HG03025 (cell line): ENCODE measurements at regions not wholly inside any gene's neighbourhood (a gene's known extent, or its start where the extent isn't known, plus 50 kb on each side); places are given as distances from the start of the nearest gene placed in this dataset.

Source experiments
- ATAC-seq: cut with Tn5 transposase; IDR thresholded peaks from one replicate; pipeline ENCODE4 v1.9.1; 2021; ENCODE audit warnings: mild to moderate bottlenecking, moderate library complexity; ENCODE audit not compliant: unreplicated experiment, low FRiP score

- ATAC-seq: no peak
These were observed 164.2 kb downstream of the ICE1 start for GRCh38 chr5:5586721-5587120.

DNA sequence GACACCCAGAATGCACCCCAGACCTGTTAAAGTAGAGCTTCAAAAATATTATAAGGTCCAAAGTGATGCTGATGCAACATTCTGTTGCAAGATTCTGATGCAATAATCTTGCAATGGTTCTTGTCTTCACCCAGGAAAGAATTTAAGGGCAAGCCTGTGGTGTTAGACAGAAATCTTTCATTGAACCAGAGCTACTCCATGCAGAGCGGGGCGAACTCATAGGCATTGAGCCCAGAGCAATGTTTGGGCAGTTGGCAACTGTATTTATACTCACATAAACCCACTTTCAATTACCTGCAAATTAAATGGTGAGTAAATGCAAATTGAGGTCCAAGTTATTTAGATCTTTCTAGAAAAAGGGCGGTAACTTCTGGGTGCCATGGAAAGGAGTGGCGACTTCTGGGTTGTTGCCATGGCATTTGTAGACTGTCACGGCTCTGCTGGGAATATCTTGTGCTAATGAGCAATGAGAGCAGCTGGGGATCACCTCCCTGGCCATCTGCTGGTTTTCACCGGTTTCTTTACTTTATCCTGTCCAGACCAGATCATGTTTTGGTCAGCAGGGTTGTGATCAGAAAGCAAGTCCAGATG, 163.4 kb downstream of the ICE1 start:
- ATAC-seq: no peak

GRCh38 chr5:5584751-5585150, 162.3 kb downstream of the ICE1 start:
- no peak for ATAC-seq

DNA sequence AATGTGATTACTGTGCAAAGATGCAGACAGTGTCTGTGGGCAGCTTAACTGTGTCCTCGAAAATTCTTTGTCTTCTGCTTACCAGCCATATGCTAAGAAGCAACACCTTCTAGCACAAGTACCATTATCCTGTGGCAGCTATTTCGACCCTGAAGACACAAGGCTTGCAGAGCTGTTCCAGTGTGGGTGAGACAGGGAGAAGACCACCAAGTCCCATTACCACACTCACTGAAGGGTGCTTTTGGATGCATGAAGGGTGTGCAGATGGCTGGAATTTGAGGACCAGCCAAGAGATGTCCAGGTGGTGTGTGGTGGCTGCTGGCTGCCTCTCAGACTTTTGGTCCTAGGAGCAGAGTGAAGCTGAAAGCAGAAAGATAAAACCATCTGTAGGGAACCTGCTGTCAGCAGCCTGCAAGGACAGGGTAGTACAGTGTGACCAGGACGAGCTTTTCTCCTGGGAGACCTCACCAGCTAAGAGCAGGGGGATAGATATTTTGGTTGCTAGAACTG, 161.8 kb downstream of the ICE1 start:
- ATAC-seq: no peak

DNA sequence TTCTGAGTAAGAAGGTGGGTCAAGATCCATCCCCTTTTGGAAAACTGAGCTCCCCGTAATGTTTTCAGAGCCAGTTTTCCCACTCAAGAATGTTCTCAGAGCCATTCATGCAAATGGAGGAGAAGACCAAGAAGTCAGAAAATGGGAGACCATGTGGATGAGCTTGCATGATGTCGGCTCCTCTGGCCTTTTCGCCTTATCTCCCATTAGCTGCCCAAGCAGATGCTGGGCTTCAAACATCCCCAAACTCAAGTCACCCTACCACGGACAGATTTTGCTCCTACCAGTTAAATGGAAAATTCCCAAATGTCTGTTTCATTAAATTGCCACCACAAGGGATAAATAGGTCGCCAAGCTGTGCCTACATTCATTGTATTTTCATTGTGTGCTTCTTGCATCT, 161.4 kb downstream of the ICE1 start:
- ATAC-seq: no peak

DNA sequence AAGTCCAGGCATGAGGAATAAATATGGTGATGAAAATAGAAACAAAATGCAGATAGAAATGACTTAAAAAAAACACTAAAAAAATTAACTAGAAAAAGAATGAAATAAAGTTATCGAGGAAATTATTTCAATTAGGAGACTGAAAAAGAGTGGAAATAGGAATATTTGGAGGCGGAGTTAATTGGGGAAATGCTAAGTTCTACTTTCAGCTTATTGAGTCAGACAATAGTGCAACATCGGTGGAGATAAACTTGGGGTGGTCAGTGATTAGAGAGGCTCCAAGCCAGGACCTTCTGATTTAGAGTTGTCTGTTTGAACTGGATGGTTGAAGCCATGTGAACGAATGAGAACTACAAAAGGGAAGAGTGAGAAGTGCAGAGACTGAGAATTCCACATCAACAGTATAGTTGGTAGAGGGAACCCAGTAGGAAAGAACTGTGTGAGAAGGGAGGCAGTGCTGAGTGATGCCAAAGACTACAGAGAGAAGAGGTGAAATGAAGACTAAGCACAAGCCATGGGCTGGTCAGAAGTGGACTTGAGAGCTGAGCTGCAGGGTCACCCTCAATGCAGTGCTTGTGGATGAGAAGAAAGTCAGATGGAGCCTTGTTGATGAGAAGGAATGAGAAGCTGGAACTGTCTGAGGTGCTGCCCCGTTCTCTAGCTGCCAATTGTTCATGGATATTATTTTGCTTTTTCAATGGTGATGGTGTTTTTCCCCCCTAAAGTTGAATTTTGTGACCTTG, 160.7 kb downstream of the ICE1 start:
- ATAC-seq: no peak

DNA sequence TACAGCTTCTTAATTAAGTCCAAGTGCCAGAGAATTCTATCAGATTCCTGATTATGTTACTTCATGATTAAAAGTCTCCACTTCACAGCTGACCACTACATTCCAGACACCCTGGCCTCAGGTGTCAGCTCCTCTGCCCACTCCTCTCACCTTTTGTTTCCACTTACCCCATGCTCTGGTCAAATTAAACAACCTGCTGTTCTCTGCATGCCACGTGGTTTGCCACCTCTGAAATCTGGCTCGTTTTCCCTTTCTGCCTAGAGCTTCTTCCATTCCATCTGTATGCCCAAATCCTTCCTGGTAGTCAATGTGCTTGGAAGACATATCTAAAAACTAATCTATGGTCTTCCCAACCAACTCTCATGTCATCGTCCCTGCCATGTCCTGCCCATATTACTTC, 158.6 kb downstream of the ICE1 start:
- no peak for ATAC-seq

- ATAC-seq: no peak
These were observed 154.3 kb downstream of the ICE1 start for GRCh38 chr5:5576744-5577143.

GRCh38 chr5:5575461-5575860, 153.0 kb downstream of the ICE1 start:
- ATAC-seq: no peak

DNA sequence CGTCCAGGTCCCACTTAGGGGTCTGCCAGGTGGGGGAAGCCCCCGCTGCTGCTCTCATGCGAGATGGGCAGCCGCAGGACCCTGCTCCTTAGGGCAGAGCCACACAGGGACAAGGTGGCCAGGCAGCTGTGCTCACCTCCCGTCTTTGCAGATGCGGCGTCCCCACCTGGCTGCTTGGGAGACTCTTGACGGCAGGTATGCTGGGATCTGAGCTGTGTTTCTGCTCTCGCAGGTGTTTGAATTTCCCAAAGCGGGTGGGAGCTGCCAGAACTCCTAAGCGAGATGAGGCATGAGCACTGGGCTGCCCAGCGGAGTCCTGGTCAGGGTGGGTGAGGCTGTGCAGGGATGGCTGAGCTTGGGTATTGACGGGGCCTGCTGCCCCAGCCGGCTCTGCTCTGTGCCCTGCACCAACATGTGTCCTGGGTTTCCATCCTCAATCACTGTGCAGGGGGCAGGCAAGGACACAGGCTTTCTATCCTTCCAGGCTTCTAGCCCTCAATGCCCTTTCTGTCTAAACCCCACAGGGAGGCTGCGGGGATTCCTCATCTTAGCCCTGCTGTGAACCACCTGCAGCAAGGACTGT, 151.4 kb downstream of the ICE1 start:
- no peak for ATAC-seq

DNA sequence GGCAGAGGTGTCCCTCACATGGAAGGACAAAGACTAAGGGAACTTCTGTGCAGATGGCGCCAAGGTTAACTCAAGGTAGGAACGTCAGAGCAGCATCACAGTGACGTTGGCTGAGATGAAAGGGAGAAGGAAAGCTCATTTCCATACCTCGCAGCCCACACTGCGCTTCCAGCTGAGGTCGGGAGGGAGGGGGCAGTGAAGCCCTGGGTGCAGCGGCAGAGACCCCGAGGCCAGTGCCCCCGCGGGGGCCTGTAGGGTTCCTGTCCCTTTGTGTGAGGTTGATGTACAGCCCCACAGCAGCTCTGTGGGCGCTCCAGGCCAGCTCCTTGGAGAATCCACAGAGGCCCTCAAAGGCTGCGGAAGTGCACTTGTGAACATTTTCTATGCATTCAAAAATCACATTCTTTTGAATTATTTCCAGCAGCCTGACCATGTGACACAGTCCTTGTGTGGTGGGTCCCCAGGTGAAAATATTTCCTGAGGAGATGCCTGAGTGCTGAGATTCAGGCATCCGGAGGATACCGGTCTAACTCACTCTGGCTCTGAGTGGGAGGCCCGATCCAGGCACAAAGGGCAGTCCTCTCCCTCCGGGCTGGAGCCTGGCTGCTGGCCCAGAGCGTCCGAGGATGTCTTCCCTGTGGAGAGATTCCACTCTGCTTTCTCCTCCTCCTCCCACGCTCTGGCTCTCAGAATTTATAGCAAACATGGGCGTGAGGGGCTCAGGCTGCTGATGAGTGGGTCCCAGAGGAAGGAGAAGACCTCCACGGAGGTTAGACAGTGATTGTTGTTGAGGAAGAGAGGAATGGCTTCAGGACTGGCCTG, 150.7 kb downstream of the ICE1 start:
- ATAC-seq: no peak

DNA sequence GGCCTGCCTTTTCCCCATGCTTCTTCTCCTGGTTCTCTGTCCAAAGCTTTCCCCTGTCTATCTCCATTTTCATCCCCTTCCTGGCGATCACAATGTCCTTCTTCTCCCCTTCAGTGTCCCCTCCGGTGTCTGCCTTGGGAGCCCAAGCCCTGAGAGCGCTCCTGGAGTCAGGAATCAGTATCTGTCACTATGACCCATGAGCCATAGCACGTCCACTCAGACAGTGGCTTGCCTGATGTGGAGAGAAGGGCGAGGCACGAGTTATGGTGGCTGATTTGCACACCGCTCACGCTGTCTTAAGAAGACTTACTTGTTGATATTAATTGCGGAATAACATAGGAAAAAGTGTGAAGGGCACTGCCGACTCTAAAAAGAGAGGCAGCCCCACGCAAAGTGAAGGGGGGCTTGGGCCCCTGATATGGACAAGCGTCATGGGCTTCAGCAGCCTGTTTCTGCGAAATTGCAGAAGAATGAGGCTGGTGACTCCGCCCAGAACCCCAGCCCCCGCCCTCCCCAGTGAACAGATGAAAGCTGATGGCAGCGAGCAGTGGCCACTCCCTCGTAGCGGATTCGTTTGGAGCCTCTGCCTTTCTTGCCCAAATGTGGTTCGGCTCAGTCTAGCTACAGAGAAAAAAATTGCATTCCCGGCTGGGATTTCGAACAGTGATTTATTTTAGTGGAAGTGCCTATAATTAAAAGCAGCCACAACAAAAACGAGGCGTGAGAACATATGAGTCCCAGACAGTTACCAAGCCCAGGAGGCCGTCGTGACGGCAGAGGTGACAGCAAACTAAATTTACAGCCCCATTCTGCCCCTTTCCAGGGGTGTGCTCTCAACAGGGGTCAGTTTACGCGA, 149.8 kb downstream of the ICE1 start:
- ATAC-seq: no peak

- ATAC-seq: no peak
These were observed 148.2 kb downstream of the ICE1 start for GRCh38 chr5:5570646-5571045.

DNA sequence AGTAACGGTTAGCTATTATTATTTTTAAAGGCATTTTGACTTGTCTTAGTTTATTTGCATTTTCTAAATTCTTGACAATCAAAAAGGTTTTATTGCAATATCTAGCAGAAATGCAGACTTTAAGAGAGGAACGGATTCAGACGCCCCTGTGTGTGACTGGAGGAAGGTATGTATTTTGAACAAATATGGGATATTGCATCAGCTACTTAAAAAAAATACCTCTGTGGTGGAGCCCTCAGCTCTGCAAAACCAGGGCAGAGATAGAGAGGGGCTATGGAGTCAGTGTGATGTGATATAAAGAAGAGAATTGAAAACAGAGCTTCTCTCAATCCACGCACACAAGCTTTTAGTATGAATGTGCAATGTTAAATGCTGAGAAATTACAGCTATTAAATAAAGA, 142.4 kb downstream of the ICE1 start:
- no peak for ATAC-seq

DNA sequence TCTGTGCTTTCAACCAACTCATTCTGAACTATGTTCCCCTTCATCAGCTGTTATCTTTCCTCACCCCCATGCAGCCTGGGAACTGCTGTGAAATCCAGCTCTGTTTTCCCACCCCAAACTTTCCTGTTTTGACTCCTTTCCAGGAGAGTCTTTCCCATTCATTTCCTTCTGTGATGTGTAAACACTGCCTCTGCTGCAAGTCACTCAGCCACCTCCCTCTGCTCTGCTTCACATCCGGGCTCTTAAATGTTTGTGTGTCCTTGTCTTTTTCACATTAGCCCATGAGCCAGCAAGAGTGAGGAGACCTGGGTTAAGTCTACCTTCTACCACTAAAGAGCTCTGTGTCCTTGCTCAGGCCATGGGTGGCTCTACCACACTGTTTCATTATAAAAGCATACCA, 137.5 kb downstream of the ICE1 start:
- ATAC-seq: no peak

GRCh38 chr5:5558638-5559527, 136.4 kb downstream of the ICE1 start:
- ATAC-seq: no peak

DNA sequence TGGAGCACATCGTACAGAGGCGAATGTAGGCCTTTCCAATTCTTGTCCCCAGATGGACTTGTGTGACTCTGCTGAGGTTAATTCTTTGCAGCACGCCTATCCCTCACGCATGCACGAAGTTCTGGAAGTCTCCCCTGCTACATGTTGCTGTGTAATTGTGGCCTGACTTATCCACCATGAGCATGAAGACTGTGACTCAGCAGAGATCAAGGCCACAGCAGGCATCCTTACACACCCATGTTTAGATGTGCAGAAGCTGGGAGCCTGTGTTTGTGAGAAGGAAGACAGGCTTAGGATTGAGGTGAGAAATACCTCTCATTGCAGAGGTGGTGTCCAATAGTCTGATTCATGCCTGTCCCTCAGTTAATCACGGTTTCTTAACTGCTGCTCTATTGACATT, 135.6 kb downstream of the ICE1 start:
- ATAC-seq: no peak

DNA sequence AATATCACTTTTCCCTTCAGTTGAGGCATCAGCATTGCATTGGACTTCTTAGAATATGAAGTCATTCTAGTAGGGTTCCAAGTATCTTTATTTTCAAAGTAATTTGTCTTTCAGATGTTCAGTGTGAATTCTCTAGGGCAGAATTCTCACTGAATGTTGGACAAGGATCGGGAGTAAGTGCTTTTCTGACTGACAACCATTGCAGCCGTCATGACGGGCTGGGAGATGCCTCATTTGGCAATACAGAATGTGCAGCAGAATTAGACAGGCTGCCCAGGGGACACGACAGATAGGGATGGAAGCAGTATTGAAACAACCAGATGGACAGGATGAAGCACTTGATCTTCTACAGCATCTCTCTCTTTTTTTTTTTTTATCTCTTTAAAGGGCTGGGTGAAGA, 129.0 kb downstream of the ICE1 start:
- no peak for ATAC-seq

- ATAC-seq: no peak
These were observed 123.9 kb downstream of the ICE1 start for GRCh38 chr5:5546408-5546807.
